NCI-H345 (cell line): ENCODE measurements at regions not wholly inside any gene's neighbourhood (a gene's known extent, or its start where the extent isn't known, plus 50 kb on each side); places are given as distances from the start of the nearest gene placed in this dataset.
A peak's percentile ranks its signal among the peaks of the same experiment; 100 is the strongest.

Experiments used
- DNase-seq: peaks from one replicate; lab custom pipeline; 2025; lab: John Stamatoyannopoulos, UW

GRCh38 chr9:28747351-28747985 is 1174.2 kb upstream of the C9orf72 start:
- no peak for DNase-seq

DNA sequence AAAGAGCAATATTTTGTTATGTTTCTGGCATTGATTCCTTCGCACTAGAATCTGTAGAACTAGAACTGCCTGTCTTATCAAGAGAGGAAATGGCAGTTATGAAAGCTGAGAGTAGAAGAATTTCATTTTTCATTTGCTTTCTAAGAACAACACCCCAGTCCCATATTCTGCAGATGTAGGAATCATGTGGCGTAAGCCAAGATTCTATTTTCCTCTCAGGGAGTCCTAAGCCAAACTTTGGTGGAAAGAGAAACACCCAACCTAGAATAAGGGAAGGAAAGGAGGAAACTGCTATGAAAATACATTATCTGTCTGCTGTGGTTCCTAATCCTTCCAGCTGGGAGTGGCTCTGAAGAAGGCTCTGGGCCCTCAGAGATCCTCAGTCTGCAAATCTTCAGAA is 1176.9 kb upstream of the C9orf72 start:
- DNase-seq, result no peak

DNA sequence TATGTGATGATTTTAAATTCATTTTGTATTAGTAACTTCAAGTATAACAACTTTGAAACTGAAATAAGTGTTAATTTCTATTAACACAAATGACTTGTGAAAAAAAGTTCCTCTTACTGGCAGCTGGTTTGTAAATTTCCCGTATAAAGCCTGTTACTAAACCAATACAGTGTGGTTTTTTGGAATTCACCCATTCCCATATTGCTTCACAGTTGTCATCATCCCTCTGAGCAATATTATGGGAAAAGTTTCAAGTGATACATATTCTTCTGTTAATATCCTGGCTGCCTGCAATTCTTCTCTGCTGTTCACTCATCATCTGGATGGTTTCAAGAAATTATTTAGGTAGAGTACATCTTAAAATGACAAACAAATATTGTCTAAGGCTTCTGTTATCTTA is 1185.1 kb upstream of the C9orf72 start:
- DNase-seq, result no peak

GRCh38 chr9:28758971-28759370 is 1185.7 kb upstream of the C9orf72 start:
- DNase-seq, result no peak

GRCh38 chr9:28762167-28762566 is 1188.9 kb upstream of the C9orf72 start:
- no peak for DNase-seq

- DNase-seq, result no peak
Observed at GRCh38 chr9:28764532-28764931, 1191.3 kb upstream of the C9orf72 start.

- DNase-seq, result no peak
Observed at GRCh38 chr9:28770226-28770625, 1196.9 kb upstream of the C9orf72 start.

DNA sequence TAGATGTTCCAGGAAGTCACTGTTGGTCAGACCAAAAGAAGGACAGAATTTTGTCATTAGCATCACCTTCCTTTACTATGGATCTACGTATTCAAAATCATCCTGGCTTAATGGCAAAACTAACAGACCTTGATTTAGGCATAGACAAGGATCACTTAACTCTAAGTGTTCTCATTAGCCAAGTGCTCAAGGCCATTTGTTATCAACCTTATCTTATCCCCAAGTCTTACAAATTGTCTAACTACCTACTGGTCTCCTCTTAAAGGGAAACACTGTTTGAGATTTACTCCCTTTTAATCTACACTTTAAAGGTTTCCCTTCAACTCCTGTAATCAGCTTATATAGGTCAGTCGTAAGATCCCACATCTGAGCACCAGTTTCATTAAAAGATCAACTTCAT is 1197.5 kb upstream of the C9orf72 start:
- no peak for DNase-seq

DNA sequence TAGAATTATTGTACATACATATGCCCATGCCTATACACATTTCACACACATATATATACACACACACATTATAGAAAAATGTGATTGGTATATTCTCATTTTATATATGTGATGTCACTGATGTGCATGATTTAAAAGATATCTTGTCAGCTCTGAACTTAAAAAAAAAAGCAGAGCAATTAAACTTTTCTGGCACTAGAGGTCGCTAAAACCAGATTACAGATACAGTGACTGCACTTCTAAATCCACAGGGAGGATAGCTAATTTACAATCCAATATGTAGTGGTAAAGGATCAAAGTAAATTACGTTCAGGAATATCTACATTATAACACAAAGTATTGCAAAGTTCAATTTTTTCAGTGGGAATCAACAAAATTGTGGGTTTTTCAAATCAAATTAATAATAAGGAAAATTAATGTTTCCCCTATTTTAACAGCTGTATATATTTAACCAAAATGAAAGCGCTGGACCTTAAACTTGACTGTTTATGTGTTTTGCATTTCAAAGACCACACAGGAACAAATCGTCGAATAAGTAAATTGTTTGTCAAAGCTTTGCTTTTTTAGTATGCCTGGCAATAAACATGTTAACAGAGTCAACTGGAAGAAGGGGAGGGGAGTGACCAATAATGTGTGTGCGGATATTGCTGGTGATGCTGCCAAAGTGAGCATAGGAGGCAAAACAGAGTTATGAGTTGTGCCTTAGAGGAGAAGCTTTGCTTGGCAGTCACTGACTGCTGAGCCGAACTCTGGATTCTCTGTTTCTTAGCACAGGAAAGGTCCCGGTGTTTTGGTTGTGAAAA is 1201.4 kb upstream of the C9orf72 start:
- peak; percentile 40 for DNase-seq

GRCh38 chr9:28779243-28779642 is 1206.0 kb upstream of the C9orf72 start:
- DNase-seq, result no peak

- peak; percentile 32 for DNase-seq
Observed at GRCh38 chr9:28781481-28781880, 1208.2 kb upstream of the C9orf72 start.

GRCh38 chr9:28782630-28783029 is 1209.3 kb upstream of the C9orf72 start:
- no peak for DNase-seq

DNA sequence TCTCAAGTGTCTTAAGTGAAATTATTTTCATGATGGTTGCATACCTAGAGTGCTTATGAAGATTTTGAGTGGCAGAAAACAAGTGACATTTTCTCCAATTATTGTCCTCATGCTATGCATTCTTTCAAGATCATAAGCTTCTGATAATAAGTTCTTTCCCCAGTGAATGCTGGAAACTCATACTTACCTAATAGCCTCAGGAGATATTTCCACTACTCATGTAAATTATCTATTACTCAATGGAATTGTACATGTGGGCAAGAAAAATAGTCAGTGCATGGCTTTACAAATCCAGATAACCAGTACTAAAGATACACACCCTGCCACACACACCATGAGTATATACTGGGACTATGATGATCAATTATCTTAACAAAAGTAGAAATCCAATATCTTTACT is 1219.4 kb upstream of the C9orf72 start:
- no peak for DNase-seq

- DNase-seq, result no peak
Observed at GRCh38 chr9:28799876-28800275, 1226.6 kb upstream of the C9orf72 start.

GRCh38 chr9:28801144-28801799 is 1228.0 kb upstream of the C9orf72 start:
- no peak for DNase-seq

GRCh38 chr9:28805197-28805596 is 1231.9 kb upstream of the C9orf72 start:
- DNase-seq, result no peak

GRCh38 chr9:28808042-28808441 is 1234.8 kb upstream of the C9orf72 start:
- DNase-seq, result no peak

DNA sequence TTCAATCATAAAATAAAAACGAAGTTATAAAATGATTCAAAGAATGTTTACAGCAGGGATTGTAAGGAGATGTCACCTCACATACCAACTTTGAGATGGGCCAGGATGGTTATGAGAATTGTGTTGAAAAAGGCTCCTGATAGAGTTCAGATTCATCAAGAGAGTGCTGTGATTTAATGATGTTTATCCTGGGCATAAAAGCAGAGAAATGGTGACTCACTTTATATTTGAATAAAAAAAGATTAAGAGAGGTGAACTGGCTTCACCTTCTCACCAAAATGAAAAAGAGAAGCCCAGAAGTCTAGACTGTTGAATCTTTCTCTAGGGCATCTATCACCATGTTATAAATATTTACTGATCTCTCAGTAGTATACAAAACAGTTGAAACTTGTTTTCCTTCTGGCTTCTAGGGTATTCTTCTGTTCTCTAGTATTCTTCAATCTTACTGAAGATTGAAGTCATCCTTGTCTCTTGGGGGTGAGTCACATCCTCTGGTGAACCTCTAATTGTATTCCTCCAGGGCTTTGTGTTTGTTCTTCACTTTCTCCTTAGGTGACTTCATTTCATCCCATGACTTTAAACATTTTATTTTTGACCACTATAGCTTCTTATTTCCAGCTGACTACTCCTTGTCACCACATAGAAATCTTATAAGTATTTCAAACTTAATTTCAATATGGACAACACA is 1237.3 kb upstream of the C9orf72 start:
- no peak for DNase-seq

DNA sequence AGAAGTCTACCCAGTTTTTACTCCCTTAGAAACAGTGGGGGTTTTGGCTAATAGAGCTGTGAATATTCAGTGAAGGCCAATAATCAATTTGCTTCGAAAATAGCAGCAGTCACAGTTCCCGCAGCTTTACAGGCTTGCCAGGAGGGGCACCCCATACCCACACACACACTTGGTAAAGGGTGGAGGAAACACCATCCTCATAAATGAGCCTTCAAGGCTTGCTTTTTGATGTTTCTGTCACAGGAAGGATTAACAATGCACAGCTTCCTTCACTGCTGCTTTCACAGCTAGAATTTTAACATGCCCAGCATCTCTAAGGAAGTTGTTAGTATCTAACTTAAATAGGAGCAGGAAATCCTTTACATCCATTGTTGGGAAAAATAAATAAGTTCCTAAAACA is 1247.5 kb upstream of the C9orf72 start:
- no peak for DNase-seq

DNA sequence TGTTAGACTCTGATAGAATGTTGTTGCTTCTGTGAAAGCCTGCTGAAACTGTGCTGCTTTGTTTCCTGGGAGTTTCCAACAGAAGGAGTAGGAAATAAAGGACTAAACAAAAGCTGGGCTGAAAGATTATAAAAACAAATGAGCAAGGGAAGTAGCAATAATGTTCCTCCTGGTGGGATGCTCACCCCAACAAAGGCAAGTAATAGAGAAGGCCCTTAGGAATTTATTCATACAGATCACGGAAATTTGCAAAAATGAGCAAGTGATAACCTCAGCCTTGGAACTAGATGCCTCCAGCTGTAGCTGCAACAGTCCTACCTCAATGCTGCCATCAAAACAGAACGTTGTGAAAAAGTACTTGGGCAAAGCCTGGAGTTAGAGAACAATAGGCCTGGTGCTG is 1248.0 kb upstream of the C9orf72 start:
- no peak for DNase-seq

DNA sequence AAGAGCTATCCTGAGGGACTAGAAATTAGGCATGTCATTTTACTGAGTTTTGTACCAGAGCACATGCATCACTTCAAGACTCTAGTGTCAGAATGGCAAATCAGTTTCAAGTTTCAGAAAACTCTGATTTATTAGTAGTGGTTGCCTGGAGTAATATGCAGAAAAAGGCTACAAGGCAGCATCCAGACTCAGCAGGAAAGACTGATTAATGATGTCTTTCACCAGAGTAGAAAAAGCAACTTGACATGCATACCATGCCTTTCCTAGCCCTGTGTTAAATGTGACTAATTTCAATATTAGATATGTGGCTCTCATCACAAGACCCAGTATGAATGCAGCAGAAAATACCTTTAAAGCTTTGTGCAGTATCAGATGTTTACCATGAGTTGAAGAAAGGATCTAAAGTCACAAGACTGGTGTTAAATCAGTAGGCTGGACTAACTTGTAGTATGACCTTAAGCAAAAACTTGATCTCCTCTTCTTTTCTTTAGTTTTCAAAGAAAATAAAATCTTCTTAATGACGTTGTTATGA is 1251.2 kb upstream of the C9orf72 start:
- no peak for DNase-seq

DNA sequence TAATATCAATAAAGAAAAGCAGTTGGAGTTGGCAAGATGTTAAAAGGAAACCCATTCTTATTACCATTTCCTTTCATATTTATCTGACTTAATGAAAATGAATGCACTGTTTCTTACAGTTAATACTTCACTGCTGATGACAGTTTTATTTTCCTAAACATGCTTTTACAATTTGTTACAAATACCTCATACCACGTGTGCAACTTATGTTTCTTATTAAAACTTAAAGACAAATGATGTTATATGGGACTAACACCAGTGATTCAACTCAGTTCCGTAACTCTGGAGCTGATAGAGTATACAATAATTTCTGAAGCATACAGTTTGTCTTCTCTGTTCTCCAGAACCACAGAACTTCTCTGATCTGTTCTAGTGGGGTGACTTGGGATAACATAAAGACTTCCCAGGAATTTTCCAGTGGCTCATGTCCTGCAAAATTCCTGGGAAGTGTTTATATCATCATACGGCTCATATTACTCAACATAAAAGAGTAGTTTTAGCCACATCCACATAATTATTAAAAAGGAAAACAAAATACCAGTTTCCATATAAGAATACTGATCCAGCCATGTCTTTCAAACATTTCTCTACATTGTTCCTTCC is 1259.0 kb upstream of the C9orf72 start:
- no peak for DNase-seq
